Sigmoid colon (tissue), 6 donors: ENCODE measurements at regions not wholly inside any gene's neighbourhood (a gene's known extent, or its start where the extent isn't known, plus 50 kb on each side); places are given as distances from the start of the nearest gene placed in this dataset.

Experiments
- DNase-seq: peaks from one replicate; pipeline ENCODE4 v3.0.0-alpha.2; 2019
- H3K27ac ChIP-seq, 4 donors: fragments of 200-600 bp; sonication (generic); one replicate each; pipeline ENCODE4 v1.5.1; 2016 to 2019; ENCODE audit warnings: mild to moderate bottlenecking in 1 of 4
- H3K27me3 ChIP-seq, 3 donors: fragments of 200-600 bp; sonication (generic); one replicate each; pipeline ENCODE4 v1.5.1; 2019; ENCODE audit warnings: mild to moderate bottlenecking in 1 of 3
- H3K36me3 ChIP-seq, 4 donors: fragments of 200-600 bp; sonication (generic); one replicate each; pipeline ENCODE4 v1.5.1; 2016 to 2019
- H3K4me1 ChIP-seq, 4 donors: fragments of 200-600 bp; sonication (generic); one replicate each; pipeline ENCODE4 v1.5.1; 2017 to 2019
- H3K4me3 ChIP-seq, 4 donors: fragments of 200-600 bp; sonication (generic); one replicate each; pipeline ENCODE4 v1.5.1; 2017 to 2019; ENCODE audit warnings: mild to moderate bottlenecking in 2 of 4, moderate library complexity in 1 of 4
- H3K9me3 ChIP-seq, 4 donors: fragments of 200-600 bp in 3 of 4; sonication (generic) in 3 of 4; one replicate each; pipeline versions ENCODE4 v1.5.1 to v1.6.1; 2013 to 2019
- CTCF ChIP-seq, 4 experiments: fragments of 450-650 bp in 3 of 4; fragments of 200-600 bp in 1 of 4; IDR thresholded peaks; one replicate each; pipeline ENCODE4 v1.5.1; 2016 to 2019; ENCODE audit warnings: antibody characterized with exemption in 4 of 4, mild to moderate bottlenecking in 3 of 4, moderate library complexity in 2 of 4
- EP300 ChIP-seq, 4 donors: sonication (generic); formaldehyde crosslinking; IDR thresholded peaks; one replicate each; pipeline ENCODE4 v1.6.1; 2017; ENCODE audit warnings: antibody characterized with exemption in 4 of 4
- POLR2A ChIP-seq, 2 donors: fragments of 450-650 bp; IDR thresholded peaks; one replicate each; pipeline ENCODE4 v1.6.1; 2016; ENCODE audit warnings: antibody characterized with exemption in 2 of 2, mild to moderate bottlenecking in 2 of 2, moderate library complexity in 2 of 2
- POLR2AphosphoS5 ChIP-seq, 4 donors: sonication (generic); formaldehyde crosslinking; IDR thresholded peaks; one replicate each; pipeline ENCODE4 v1.6.1; 2017; ENCODE audit warnings: antibody characterized with exemption in 4 of 4
- WGBS, 2 donors: extraction: QIAGEN DNeasy Blood & Tissue Kit; methylation state at CpG; one replicate each; pipeline ENCODE4 v1.1.7; 2013; 5-methylcytosine and 5-hydroxymethylcytosine counted together
- intact Hi-C: fragments of 100-400 bp; cut with DNase I; formaldehyde crosslinking; loops from one replicate; pipeline ENCODE4 v1.15.1; 2023
- donor health status: healthy with polysubstance abuse.
- donor health status: healthy.

GRCh38 chr10:33040436-33040835 lies 82.4 kb upstream of the ITGB1 start:
- TF ChIP-seq POLR2A (IDR thresholded peaks at IDR 0.05), result no peak
- Histone ChIP-seq H3K4me1 (no peaks in the 10 kb centered on the region), H3K36me3 (no peaks in the 10 kb centered on the region), H3K4me3 (no peak overlapping the region), H3K9me3 (no peaks in the 10 kb centered on the region), H3K27me3 (no peaks in the 10 kb centered on the region), H3K27ac (no peak overlapping the region)
- no peak for DNase-seq
- WGBS, 2 donors, result 84 to 96% methylated on average over 1 of the region's 1 CpG
- intact Hi-C loops, result no loop called here

GRCh38 chr10:33039181-33039580 lies 81.2 kb upstream of the ITGB1 start:
- Histone ChIP-seq H3K27ac (no peak overlapping the region), H3K27me3 (no peaks in the 10 kb centered on the region), H3K4me1 (no peaks in the 10 kb centered on the region), H3K9me3 (no peaks in the 10 kb centered on the region), H3K36me3 (no peaks in the 10 kb centered on the region), H3K4me3 (no peak overlapping the region)
- TF ChIP-seq CTCF (IDR thresholded peaks at IDR 0.05) (no peak), POLR2A (IDR thresholded peaks at IDR 0.05) (no peak), EP300 (IDR thresholded peaks at IDR 0.05) (no peak), POLR2AphosphoS5 (IDR thresholded peaks at IDR 0.05) (no peak)
- WGBS, 2 donors, result 84 to 87% methylated on average over 1 of the region's 1 CpG
- intact Hi-C loops, result no loop called here
- DNase-seq, result no peak

- Histone ChIP-seq H3K4me1 (no peaks in the 10 kb centered on the region), H3K4me3 (no peak overlapping the region), H3K36me3 (no peaks in the 10 kb centered on the region), H3K27ac (no peak overlapping the region), H3K9me3 (no peaks in the 10 kb centered on the region), H3K27me3 (no peaks in the 10 kb centered on the region)
- WGBS, 2 donors, result 88% methylated on average over 7 of the region's 7 CpGs
- intact Hi-C loops, result no loop called here
- TF ChIP-seq POLR2A (IDR thresholded peaks at IDR 0.05) (no peak), EP300 (IDR thresholded peaks at IDR 0.05) (no peak), POLR2AphosphoS5 (IDR thresholded peaks at IDR 0.05) (no peak), CTCF (IDR thresholded peaks at IDR 0.05) (no peak)
- DNase-seq, result no peak
Measured at GRCh38 chr10:33038672-33039071, 80.6 kb upstream of the ITGB1 start.

DNA sequence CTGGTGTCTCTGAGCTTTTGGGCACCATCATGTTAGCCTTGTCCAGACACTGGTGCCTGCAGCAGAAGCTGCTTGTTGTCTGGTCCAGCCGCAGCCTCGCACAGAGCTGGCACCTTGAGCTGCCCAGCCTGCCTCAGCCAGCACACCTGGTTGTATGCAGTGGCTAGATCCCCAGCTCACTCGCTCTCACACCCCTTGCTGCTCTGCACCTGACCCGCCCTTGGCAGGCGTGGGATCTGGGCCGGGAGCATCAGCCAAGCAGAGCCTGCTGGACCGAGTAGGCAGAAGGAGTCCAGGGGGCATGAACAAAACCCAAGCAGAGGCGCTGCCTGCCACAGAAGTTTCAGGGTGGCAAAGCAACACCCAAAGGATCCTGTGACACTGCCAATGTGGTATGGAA lies 79.7 kb upstream of the ITGB1 start:
- no peaks in the 10 kb centered on the region for H3K36me3 ChIP-seq
- peaks cover 0 to 3% (median 0%) of the 10 kb centered on the region in 4 donors for H3K4me1 ChIP-seq
- no peaks in the 10 kb centered on the region for H3K9me3 ChIP-seq
- TF ChIP-seq EP300 (IDR thresholded peaks at IDR 0.05) (no peak), POLR2AphosphoS5 (IDR thresholded peaks at IDR 0.05) (no peak), POLR2A (IDR thresholded peaks at IDR 0.05) (no peak), CTCF (IDR thresholded peaks at IDR 0.05) (no peak)
- WGBS, 2 donors, result 90 to 93% methylated on average over 8 of the region's 8 CpGs
- H3K27ac ChIP-seq, result no peak overlapping the region
- DNase-seq, result no peak
- intact Hi-C loops, result no loop called here
- H3K27me3 ChIP-seq, result no peaks in the 10 kb centered on the region
- H3K4me3 ChIP-seq, result no peak overlapping the region

DNA sequence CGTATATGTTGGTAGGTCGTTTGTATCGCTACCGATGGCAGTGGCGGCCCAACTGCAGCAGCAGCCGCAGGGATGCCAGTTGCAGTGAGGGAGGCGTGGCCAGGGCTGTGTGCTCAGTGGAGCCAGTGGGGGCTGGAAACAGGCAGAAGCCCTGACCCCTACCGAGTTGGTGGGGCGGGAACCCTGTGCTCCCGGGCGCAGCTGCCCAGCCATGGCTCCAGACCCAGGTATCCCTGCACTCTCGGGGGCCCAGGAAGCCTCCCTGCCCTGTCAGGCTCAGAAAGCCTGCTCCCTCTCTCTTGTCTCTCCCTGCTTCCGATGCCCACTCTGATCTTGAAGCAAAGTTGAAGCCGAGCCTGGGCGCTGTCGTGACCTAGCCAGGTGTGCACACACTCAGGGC lies 78.6 kb upstream of the ITGB1 start:
- Histone ChIP-seq H3K27ac (no peak overlapping the region), H3K9me3 (no peaks in the 10 kb centered on the region), H3K4me3 (no peak overlapping the region), H3K4me1 (peaks cover 0 to 5% (median 0%) of the 10 kb centered on the region in 4 donors), H3K36me3 (no peaks in the 10 kb centered on the region), H3K27me3 (no peaks in the 10 kb centered on the region)
- no peak for DNase-seq
- 95 to 96% methylated on average over 16 of the region's 16 CpGs for WGBS, 2 donors
- intact Hi-C loops, result no loop called here
- TF ChIP-seq EP300 (IDR thresholded peaks at IDR 0.05), result no peak
- TF ChIP-seq POLR2AphosphoS5 (IDR thresholded peaks at IDR 0.05), result no peak
- TF ChIP-seq POLR2A (IDR thresholded peaks at IDR 0.05), result no peak
- no peak for TF ChIP-seq CTCF (IDR thresholded peaks at IDR 0.05)
